ENCODE measurements at regions not wholly inside any gene's neighbourhood (a gene's known extent, or its start where the extent isn't known, plus 50 kb on each side); places are given as distances from the start of the nearest gene placed in this dataset.
A peak's percentile ranks its signal among the peaks of the same experiment; 100 is the strongest.

DNA sequence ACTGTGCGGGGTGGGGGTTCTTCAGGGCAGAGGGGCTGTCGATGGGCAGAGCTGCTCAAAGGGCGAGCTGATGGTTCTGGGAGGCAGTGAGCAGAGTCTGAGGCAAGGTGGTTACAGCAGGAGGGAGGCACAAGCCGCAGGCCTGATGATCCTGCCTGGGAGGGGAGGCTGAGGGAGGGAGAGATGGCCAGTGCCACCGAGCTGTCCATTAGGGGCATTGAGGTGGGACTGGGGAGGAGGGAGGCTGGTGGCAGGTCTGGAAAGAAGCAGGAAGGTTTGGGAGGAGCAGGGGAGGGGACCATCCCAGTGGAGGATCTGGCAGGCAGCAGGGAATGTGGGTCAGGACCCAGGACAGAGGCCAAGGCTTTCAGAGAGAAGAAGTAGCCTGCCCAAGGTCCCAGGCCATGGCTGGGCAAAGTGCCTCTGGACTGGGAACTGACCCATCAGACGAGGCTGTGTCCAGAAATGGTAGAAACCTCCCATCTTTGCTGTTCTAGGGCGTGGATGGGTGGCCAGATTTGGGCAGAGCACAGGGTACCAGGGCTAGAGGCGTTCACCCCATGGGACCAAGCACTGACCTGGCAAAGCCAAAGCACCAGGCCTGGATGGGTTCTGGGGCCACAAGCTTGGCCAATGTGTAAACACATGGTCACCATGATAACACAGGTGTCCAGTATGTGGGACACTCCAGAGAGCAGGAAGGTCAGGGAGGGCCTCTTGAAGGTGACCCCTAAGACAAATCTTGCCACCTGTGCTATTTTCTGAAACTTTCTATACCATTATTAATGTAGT is 55.5 kb downstream of the INHBB start:
- intact Hi-C loops (cut with micrococcal nuclease) = no loop called here
- ATAC-seq (no peak), DNase-seq (no peak)

DNA sequence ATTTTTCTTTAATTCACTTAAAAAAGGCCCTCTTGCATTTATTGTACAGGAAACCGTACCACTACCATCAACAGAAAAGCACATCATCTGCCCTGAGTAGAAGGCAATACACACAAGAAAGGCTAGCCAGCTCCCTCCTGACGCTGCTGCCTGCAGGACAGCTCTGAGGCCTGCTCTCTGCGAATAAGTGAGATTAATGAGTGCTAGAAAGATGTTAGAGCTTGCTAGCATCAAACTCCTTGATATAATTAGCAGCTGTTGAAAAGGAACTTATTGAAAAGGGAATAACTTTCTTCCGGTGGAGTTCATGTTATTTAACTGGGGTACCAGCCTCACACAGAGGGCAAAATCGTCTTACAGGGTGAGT is 56.1 kb downstream of the INHBB start:
- no peak for DNase-seq

DNA sequence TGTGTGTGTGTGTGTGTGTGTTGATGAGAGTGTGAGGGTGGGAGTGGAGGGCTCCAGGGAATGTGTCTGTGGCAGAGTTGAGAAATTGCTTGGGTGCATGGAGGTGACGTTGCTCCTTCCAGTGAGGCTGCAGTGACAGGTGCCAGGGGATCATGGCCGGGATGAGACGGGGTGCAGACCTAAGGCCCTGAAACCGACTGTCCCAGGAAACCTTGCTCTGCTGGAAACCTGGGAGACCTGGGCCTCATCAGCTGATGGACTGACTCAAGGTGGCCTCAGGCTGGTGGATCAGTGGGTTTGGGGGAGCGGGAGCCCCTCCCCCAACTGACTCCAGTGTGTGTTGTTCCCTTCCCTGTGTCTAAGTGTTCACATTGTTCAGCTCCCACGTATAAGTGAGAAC is 56.6 kb downstream of the INHBB start:
- intact Hi-C loops (cut with micrococcal nuclease) = no loop called here
- ATAC-seq (no peak), DNase-seq (no peak)

More for the DNA sequence above, 56.1 kb downstream of the INHBB start:
- no peak for ATAC-seq
- intact Hi-C loops (cut with micrococcal nuclease) = no loop called here

DNA sequence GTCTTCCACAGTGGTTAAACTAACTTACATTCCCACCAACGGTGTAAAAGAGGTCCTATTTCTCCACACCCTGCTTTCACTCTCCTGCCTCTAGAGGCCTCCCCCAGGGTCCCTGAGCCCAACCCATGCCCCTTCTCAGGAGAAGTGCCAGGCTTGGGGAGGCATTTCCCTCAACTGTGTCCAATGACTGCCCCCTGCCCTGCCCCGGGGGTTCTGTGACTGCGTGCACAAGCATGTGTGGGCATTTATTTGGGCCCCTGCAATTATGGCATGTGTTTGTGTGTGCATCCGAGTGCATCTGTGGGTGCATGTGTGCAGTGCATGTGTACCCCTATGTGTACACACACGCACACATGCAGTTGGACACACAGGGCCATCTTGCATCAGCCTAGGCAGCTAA is 57.3 kb downstream of the INHBB start:
- intact Hi-C loops (cut with micrococcal nuclease) = no loop called here
- no peak for DNase-seq
- no peak for ATAC-seq

DNA sequence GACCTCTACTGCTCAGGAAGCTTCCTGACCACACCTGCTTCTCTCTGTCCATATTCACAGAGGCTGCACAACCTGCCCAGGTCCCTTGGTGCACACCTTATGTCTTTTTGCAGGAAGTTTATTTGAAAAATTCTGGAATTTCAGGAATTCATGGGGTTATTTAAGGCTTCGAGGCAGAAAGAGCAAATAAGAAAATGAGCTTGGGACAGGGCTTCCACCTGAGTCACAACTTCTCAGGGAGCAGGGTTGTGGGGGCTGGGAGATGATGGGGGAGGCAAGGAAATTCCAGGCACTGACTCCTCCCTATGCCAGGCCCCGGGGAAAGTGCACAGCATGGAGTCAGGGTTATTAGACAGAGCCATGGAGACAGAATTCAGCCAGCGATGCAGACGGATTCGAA is 57.7 kb downstream of the INHBB start:
- DNase-seq (no peak), ATAC-seq (no peak)
- intact Hi-C loops (cut with micrococcal nuclease) = no loop called here

DNA sequence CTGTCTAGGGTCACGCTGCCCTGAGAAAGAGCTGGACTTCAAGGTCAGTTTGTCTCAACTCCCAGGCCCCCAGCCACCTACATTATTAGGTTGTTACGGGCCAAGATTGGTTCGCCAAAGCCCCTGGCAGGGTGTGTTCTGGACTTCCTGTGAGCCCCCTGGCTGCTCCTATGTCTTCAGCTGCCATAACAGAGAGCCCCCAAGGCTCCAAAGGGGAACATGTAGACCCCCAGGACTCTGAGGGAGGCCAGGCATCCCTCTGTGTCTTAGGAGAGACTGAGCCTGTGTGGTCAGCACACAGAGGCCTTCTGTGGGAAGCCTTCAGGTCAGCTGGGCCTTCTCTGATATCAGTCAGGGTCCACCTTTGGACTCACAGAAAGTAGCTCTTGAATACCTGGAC is 58.3 kb downstream of the INHBB start:
- no peak for ATAC-seq

DNA sequence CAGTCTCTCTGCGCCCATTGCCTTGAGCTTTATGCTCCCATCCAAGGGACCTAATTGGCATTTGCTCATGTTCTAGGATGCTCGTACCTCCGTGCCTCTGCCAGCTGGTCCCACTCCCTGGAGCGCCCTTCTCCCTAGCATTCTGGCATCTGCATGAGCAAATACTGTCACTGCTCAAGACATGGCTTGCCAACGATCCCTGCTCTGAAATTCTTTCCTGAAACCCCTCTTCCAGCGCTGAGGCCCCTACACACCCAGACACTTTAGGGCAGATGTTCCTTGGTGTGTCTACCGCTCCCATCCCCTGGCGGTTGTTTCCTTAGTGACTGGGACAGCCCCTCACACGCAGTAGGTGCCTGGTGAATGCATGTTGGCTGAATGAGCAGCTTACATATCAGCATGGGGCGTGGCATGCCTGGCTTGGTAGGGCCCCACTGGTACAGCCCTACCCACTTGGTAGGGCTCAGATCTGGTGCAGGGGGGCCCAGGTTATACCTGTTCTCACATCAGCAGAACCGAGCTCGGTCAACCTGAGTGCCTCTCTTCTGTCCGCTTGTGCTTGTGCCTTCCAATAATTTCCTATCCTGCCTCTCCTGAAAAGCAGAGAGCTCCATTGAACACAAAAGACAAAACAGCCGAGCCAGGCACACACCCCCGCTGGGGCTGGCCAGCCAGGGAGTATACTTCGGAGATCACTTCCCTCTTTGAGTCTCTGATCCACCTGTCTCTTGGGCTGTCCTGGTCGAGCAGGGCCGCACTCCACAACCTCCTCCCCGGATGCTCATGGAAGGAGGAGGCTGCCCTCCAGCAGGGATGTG is 59.2 kb downstream of the INHBB start:
- DNase-seq (no peak), ATAC-seq (no peak)
- intact Hi-C loops (cut with micrococcal nuclease) = no loop called here

More for the DNA sequence above, 58.3 kb downstream of the INHBB start:
- no peak for DNase-seq
- intact Hi-C loops (cut with micrococcal nuclease) = no loop called here

DNA sequence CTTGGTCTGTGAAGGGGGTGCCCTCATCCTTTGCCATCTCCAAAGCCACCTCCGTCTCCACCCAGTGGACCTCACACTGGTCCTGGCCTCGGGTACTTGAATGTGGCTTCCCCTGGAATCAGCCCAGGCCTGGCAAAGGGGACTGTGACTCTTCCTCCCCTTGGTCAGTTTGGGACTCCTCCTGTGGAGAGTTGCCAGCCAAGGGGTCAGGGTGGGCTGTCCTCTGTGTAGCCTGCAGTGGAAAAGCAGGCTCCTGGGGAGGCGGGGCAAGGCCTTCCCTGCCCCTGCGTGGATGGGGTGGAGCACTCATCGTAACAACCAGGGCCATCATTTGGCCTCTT is 59.8 kb downstream of the INHBB start:
- intact Hi-C loops (cut with micrococcal nuclease) = no loop called here
- no peak for DNase-seq
- no peak for ATAC-seq

DNA sequence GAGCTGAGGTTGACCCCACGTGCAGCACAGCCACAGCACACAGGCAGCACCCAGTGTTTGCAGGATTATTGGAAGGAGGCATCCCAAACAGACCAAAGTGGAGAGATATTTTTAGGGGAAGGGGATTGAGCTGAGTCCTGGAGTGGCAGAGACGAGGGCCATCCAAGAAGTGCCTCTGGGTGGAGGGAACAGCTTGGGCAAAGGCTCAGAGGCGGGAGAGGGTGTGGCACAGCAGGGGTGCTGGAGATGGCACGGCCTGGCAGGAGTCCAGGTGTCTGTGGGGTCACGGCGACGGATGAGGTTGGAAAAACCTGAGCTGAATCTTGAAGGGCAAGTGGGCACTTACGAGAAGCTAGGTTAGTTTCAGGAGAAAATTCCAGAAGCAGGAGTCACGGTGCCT is 60.6 kb downstream of the INHBB start:
- DNase-seq (no peak), ATAC-seq (no peak)
- intact Hi-C loops (cut with micrococcal nuclease) = no loop called here

DNA sequence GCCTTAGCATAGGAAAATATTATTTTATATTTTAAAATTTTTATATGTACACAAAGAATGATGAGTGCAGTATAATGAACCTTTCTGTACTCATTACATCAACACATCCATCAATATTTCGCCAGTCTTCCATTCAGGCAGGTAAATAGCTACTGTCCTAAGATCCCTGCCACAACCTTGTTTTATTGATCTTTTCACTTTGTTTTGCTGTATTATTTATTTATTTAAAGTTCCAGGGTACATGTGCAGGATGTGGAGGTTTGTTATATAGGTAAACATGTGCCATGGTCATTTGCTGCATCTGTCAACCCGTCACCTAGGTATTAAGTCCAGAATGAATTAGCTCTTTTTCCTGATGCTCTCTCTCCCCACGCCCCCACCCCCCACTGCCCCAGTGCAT is 64.6 kb downstream of the INHBB start:
- DNase-seq (no peak), ATAC-seq (no peak)
- intact Hi-C loops (cut with micrococcal nuclease) = no loop called here

DNA sequence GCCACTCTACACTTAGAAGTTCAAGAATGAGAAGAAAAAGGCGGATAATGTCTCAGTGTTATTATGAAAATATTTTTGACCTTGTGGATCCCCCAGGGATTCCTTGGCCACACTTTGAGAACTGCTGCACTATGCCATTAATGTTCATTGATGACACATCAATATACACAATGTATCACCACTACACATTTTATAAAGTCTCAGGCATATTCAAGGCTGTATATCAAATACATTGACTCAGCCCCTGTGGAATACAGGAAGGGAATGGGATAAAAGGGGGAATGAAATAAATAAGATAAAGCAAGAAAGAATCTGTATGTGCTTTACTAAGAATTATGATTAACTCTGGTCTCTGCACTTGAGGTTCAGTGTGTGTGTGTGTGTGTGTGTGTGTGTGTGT is 69.1 kb downstream of the INHBB start:
- DNase-seq (no peak), ATAC-seq (no peak)
- intact Hi-C loops (cut with micrococcal nuclease) = no loop called here

DNA sequence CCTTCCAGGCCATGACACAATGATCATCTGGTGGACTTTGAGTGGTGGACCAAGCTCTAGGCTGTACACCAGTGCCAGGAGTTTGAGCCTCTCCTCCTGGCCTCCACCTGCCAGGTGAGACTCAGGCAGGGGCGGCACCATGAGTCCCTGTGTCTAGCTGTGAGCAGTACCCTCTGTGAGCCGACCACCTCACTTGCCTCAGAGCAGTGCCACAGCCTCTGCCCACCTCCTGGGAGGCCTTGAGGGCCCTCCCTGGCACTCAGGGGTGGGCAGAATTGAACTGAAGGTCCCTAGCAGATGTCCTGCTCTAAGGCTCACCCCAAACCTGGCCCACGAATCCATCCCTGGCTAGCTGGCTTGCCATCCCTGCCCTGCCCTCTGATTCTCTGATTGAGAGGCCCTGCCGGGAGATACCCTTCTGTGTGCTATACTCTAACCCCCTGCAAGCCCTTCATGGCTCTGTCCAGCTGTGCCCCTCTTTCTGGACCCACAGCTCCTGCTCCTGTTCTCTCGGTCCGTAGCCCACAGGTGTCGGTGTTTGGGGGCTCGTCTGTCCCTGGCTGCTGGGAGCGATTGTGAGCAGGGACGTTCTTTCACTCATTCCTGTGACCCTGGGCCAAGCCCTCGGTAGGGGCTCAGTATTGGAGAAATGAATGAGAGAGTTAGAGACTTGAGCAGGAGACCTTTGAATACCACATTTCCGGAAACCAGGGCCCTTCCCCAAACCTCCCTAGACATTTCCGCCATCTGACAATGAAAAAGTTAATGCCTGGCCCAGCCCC is 70.0 kb downstream of the INHBB start:
- intact Hi-C loops (cut with micrococcal nuclease) = no loop called here
- peak; percentile 10 for DNase-seq

DNA sequence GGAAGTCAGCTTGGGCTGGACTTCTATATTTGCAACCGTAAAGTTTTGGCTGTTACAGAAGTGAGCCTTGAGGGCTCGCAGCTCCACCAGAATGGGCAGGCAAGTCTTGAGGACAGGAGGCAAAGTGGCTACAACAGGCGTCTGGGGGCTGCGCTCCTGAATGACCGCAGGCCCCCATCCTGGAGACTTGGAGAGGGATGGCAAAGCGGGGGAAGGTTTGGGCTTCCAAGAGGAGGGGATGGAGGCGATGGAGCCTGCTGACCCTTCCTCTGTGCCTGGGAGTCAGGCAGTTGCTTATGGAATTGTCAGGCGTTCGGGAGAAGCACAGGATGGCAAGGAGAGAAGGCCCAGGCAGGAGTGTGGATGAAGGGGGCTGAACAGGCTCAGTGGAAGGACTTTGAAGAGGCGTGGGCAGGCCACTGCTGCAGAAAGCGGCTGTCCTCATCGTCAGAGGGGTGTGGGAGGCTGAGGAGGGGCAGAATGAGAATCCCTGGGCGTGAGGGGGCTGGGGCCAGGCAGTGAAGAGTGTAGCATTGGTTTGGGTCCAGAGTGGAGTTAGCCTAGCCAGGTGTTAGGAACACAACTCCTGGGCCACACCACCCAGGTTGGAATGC is 72.3 kb downstream of the INHBB start:
- no peak for ATAC-seq
- intact Hi-C loops (cut with micrococcal nuclease) = no loop called here
- DNase-seq = peak; percentile 11

More for the DNA sequence above, 70.0 kb downstream of the INHBB start:
- ATAC-seq = no peak

DNA sequence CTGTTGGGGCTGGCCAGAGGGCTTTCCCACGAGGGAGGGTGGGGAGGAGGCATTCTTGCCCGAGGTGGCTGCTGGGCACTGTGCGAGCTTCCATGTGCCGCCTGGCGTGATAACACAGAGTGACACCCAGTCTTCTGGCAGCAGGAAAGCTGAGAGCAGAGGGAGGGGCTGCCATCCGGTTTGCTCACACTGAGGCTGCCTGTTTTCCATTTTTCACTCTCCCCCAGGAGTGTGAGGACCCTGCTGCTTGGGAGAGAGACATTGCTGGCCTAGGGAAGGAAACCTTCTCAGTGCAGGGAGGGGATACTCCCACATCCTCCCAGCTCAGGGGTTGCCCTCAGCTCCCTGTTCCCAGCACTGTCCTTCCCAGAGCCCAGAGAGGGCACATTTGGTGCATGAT is 73.1 kb downstream of the INHBB start:
- DNase-seq (peak; percentile 78), ATAC-seq (peak; percentile 99)
- intact Hi-C loops (cut with micrococcal nuclease) = no loop called here

DNA sequence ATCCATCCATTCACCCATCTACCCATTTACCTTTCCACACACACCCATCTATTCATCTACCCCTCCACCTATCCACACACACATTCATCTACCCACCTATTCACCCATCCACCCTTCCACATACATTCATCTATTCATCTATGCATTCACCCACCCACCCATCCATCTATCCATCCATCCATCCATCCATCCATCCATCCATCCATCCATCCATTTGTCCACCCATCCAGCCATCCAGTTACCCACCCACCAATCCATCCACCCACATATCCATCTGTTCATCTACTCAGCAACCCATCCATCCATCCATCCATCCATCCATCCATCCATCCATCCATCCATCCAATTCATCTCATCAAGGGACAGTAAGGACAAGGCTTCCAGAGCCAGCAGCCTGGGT is 74.0 kb downstream of the INHBB start:
- intact Hi-C loops (cut with micrococcal nuclease) = no loop called here
- ATAC-seq (no peak), DNase-seq (no peak)

DNA sequence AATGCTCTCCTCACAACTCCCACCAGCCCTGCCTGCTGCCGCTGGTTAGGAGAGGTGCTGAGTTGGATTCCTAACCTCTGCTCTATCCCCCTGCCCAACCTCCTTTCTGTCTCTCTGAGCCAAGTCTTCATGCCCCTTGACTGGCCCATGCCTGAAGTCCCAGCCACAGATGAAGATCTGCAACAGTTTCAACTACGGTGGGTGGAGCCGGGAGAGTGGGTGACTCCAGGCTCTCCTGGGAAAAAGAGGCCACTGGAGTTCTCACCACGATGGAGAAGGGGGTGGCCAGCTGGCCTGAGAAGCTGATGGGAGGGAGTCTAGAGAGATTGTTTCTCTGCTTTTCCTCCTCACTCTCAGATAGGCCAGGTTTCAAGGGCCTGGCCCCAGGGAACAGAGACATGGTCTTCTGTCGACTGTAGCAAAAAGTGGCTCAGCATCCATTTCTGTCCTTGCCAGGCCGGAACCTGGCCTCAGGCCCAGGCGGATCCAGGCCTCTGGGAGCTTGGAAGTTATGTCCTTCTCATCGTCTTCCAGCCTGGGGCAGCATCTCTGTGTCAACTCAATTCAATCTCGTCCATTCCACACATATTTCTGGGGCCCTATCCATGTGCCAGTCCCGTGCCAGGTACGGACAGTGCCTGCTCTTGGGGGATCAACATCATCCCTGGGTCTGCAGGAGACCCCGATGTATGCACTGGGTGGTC is 75.3 kb downstream of the INHBB start:
- DNase-seq (no peak), ATAC-seq (no peak)
- intact Hi-C loops (cut with micrococcal nuclease) = no loop called here

DNA sequence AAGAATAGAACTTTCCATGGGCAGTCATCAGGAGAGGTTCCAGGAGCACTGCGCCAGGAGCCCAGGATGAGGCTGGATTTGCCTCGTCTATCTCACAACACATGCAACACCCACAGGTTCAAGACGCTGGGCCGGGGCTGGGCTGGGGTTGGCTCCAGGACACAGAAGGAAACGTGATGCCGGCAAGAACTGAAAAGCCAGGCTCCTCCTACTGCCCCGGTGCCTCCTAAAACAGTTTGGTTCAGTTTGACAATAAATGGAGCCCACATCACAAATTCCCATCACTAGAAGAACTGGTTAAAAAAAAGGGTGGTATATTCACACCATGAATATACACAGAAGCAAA is 75.9 kb downstream of the INHBB start:
- intact Hi-C loops (cut with micrococcal nuclease) = no loop called here
- DNase-seq = no peak

DNA sequence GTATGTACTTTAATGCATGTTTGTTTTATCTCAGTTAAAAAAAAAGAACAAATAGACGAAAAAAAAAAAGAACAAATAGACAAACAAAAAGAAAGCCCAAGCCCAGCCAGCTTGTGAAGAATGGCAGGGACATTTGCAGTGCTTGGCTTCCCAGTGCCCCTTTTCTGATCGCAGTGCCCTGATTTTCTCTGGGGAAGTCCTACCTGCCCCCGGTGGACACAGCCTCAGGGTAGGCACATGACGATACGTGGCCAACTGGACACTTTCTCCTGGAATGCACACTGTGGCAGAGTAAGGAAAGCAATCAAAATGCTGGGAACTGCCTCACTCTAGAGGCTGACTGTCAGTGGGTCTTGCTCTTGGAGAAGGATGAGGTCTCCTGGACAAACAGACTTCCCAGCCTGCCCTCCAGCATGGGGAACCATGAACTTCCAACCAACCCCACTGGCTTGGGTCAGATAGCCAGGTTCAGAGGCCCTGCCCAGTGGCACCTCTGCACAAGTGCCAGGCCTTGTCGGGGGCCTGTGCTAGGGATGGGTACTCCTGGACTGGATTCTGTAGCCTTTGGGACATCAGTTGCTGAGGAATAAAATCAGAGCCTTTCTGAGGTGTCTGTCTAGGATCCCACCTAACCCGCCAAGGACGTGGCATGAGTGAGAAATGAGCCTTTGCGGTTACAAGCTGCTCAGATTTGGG is 76.7 kb downstream of the INHBB start:
- intact Hi-C loops (cut with micrococcal nuclease) = no loop called here
- ATAC-seq = no peak
- DNase-seq = no peak

More for the DNA sequence above, 75.9 kb downstream of the INHBB start:
- no peak for ATAC-seq
